Right renal pelvis (tissue), 4 donors: ENCODE measurements at regions not wholly inside any gene's neighbourhood (a gene's known extent, or its start where the extent isn't known, plus 50 kb on each side); places are given as distances from the start of the nearest gene placed in this dataset.
A peak's percentile ranks its signal among the peaks of the same experiment; 100 is the strongest.

Source experiments
- DNase-seq, 4 donors: peaks; one replicate each; pipeline ENCODE4 v3.0.0-alpha.2; 2013; ENCODE audit warnings: low read depth in 4 of 4, low spot score in 3 of 4, missing footprints in 1 of 4

DNA sequence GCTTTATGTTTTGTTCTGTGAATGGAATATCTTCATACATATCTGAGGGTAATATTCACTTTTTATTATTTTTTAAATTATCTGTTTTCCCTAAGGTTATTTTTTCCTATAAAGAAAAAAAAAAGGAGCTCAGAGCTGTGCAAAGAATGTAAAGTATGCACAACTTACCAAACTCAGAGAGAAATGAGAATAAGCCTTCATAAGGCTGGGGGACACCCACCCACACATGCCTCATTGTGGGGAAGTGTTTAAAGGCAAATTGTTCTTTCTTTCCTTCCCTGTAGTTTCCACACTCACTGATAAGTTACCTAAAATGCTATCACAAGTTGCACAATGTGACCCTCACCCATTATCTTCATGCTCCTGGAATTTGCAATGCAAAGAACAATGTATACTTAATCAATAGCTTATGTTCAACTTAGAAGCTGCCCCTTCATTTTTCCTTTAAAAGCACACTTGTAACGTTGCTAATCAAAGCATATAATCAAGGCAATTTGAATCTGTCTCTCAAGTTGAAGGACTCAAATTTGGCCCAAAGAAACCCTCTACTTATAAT, 108.1 kb downstream of the GNAT3 start:
- no peak for DNase-seq

DNA sequence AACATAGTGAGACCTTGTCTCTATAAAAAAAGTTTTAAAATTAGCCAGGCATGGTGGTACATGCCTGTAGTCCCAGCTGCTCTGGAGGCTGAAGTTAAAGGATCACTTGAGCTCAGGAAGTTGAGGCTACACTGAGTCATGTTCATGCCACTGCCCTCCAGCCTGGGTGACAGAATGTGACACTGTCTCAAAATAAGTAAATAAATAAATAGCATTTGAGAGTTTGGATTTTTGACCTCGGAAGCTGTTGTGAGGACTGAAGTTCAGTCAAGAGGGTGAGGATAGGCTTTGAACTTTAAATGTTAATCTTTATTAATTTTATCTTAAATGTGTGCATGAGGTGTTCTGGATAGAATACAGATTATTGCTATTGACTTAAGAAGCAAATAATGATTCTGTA, 110.2 kb downstream of the GNAT3 start:
- no peak for DNase-seq

DNA sequence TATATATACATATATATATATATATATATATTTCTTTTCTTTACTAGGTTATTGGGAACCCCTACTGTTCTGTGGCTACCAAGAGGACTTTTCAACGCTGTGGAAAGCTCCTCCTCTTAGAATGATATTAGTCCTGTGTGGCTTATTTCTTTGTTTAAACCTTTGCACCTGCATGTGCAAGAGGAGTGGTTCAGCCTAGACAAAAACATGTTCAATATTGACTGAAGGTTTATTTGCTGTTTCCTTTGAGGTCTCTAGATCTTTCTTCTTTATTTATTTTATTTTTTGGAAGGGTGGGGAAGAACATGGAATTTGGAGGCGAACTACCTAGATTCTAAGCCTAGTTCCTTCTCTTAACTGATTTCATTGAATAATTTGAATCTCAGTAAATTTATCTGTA, 118.1 kb downstream of the GNAT3 start:
- no peak for DNase-seq

DNA sequence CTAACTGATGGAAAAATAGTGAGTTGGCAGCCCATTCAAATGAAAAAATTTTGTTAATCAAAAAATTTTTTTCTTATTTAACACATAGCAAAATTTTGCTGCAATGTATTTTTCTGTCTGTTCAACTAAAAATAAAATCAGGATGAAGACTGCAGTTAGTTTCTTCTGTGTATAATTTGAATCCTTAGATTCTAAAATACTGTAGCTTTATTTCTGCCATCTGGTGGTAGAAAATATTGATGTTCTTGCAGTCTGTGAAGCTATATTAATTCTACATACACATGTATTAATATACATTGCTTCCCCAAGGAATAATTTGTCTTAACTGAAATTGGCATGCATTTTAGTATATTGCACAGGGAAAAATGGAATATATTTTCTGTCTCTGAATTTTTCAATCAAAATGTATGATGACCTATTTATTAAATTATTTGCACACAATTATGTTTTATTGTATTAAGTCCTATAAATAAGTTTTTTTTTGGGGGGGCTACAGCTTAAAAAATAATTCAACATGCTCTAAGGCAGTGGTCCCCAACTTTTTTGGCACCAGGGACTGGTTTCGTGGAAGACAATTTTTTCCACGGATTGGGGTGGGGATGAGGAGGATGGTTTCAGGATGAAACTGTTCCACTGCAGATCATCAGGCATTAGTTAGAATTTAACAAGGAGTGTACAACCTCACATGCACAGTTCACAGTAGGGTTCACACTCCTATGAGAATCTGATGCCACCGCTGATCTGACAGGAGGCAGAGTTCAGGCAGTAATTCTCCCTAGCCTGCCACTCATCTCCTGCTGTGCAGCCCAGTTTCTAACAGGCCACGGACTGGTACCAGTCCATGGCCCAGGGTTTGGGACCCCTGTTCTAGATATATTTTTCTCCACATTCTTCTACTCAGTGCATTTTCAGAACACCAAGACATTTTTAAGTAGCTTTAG, 119.4 kb downstream of the GNAT3 start:
- peak in 1 of 4 donors; percentile 20 for DNase-seq

DNA sequence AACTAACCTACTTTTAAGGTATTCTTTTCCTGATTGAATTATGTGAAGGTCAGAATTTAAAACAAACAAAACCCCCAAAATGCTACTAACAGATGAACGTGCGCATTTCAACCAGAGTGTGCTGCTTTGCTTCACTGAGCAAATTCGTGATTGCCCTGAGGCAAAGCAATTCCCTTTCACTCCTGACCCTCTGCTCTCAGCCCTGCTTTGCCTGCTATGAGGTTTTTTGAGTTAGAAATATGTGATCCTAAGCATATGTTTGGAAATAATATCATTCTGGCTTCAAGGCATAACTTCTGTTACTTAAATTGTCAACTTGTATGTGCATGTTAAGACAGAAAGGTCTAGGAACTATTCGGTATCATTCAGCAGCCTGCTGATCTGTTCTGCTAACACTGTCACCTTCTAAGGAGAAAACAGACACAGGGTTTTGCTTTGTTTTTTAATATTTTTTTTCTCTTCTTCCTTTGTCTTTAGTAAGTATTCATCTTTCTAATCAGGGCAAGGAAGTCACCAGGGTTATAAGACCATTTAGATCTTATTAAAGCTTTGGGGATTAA, 124.2 kb downstream of the GNAT3 start:
- peak in 3 of 4 donors; percentile 14 to 40 (median 25) for DNase-seq

DNA sequence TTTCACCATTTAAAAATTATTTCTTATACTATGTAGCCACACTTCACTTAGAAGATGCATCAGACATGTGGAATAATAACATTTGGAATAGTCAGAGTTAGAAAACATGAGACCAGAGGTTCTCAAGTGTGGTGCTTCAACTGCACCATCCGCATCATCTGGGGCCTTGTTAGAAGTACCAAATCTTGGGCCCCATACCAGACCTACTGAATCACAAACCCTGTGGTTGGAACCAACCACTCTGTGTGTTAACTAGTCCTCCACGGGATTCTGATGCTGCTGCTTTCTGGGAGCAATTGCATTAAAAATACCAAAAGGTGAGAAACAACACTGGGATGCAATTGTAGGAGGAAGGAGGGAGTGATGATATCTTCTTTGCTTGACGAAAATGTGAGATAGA, 125.2 kb downstream of the GNAT3 start:
- DNase-seq, result no peak

DNA sequence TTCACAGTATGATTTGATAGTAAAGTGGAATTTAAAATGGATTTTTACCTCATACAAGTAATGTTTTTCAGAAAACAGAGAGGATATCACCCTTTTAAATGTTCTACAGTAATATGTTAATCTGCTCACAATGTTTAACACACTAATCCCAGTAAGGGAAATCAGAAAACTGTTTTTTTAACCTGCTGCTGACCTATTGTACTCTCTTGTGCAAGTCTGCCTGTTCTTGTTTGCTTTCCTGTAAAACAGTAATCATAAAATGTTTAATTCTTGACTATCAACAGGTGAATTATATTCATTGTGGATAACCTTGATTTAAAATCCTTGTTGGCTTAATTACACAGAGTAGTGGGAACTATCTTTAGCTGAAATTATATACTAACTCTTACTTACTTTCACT, 126.4 kb downstream of the GNAT3 start:
- DNase-seq, result peak in 1 of 4 donors; percentile 20

DNA sequence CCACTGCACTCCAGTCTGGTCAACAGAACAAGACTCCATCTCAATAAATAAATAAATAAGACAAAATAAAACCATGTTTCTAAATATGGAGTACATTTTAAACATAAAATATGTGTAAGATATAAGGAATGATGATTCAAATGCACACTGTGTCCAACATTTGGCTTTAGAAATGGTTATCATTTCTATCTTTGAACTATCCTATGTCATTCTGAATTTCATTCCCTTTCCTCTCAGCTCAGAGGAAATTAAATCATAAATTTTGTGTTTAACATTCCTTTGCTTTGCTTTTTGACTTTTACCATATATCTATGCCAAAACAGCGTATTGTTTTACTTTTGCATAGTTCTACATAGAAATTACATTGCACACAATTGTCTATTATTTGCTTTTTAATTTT, 130.9 kb downstream of the GNAT3 start:
- DNase-seq, result no peak

DNA sequence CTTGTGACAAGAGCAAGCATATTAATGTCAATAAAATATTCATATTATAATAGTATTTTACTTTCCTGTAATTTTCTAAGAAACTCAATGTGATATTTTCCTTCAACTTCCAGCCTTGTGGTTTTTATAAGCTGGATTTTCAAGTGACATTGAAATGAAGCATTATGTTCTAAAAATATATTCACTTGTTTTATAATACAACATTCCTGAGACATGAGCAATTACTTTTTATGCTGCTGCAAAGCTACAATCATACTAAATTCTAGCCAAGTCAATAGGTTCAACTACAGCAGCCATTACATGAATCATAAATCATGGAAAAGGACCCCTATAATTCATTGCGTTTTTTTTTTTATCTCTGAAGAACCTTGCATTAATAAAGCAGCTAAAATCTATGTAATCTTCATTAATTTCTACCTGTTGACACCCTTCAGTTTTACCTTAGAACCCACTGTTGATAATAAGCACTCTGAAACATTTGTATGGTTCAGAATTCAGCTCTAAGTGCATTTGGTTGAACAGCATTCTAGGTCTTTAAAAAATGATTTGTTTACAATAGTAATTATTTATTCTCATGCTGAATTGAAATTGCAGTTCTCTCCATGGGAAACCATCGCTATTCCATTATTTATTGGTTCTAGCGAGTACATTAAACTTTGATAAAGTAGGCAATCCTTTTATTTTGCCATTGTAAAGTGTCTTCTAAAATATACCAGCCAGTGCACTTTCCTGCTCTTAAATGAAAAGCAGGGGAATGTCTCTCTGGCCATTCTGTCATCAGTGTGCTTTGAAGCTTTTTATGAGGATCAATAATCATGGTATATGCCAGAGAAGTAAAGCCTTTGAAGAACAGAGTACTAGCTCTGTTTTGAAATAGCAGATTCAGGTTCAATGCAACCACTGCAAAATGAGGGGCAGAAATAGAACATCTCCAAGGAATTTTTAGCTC, 132.6 kb downstream of the GNAT3 start:
- no peak for DNase-seq

DNA sequence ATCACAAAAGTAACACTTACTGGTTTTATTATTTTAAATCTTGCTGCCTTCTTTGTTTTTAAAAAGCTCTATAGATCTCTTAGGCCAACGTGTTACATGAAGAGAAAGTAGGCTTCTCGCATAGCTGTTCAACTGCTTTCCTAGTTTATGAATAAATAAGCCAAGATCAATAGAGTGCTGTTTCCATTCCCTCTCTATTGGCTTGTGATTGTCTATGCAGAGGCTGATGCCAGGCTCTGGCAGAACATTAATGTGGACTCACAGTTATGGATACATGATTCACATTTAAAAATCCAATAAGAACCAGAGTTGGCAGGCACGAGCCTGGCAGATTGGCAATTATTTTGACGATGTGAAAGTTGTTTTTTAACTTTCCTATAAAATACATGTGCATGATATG, 137.5 kb downstream of the GNAT3 start:
- no peak for DNase-seq

DNA sequence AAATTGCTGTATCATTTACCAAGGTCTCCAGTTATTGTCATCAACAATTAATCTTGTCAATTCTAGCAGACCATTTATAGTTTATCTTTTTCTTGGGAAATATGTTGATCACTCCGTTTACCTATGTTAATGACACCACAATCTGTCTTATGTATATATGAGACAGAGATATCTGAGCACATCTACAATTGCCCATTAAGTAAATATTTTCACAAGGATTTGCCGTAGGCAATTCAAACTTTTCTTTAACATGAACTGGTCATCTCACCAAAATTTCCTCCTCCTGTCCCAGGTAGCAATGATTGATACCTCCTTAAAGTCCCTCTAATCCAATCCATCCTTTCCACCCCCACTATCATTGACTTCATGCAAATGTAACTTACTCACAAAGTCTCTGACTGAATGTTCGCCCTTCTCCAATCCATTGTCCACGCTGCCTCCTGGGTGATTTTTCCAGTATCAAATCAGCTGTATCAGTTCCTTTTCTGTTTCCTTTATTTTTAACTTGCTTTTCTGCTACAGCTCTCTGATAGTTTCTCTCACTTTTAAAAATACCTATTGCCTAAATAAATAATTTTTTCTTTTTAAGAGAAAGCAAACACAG, 138.3 kb downstream of the GNAT3 start:
- no peak for DNase-seq

DNA sequence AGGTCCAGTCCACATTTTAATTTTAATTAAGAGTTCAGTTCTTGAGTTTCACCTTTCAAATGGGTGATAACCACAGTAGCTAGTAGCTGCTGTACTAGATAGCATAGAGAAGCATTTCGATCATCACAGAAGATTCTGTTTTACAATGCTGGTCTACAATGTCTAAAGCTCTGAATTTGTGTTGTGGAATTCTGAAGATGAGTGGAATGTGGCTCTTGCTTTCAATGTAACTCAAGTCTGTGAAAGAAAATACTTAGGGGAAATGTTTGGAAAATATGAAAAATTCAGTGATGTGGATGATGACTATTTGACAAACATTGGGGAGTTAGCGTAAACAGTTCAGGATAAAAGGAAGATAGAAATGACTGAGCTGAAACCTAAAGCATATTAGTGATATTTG, 139.4 kb downstream of the GNAT3 start:
- DNase-seq, result no peak

DNA sequence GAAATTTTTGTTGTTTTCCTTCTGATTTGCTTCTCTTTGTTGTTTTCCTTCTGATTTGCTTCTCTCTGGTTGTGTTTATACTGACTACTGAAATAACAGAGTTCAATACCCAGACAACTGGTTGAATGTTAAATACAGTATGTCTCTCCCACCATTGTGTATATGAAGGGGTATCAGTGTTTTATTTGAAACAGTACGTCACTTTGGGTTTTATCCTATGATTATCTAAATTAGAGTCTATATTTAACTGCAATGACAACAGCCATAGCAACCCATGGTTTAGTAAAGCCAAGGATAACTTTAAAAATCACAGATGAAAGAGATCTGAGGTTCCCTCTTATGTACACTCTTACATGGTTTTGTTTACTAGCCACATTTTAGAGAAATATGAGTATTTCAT, 141.3 kb downstream of the GNAT3 start:
- DNase-seq, result no peak

DNA sequence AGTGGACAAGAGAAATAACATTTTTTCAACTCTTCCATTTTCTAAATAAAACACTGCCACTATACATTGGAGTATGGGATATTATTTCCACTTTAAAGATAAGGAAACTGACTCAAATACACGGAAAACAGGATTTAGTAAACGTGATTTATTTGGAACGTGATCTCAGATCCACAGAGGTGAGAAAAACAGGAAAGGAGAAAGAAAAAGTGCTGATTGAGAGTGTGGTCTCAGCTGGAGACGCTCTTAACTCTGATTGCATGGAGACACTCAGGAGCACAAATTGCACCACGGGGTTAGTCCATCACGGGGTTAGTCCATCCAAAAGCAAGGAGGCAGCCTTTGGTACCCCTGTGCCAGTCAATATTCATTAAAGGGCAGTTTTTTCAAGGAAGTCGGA, 142.5 kb downstream of the GNAT3 start:
- DNase-seq, result no peak

DNA sequence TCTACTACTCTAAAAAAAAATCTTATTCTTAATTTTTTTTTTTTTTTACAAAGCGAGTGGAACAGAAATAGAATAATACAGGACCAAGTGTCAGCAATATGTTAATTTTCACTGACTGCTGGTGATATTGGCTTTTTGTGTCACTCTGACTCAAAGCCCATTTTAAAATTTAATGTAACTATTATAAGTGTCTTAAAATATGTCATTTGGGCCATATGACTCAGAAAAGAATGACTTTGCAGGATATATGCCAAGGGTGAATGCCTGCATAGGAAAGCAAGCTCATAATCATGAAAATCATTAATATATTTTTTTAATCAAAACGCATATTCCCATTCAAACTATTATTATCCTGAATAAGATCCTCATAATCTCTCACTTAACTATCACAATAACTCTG, 149.2 kb downstream of the GNAT3 start:
- DNase-seq, result no peak

DNA sequence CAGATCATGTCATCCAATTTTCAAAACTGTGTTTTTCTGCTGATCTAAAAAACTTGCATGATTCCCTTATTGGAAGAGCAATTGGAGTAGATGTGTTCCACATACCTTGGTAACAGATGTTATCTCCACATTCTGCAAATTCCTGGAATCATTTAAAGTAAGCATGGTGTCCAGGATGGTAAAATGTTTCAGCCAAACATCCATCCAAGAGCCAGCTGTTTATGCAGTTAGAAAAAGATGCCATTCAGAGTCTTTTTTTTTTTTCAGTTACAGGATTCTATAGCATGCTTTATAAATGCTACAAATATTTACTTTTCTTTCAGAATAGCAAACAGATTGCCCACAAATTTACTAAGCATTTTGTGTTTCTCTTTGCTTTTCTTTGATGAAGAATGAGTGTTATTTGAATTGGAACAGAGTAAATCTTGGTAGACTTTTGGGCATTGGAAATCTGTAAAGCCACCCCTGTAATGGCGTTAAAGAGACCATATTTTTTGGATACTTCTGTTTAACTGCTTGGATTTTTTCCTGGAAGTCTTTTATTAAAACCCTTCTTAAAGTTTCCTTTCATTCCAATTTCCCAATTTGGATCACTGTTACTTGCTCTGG, 149.8 kb downstream of the GNAT3 start:
- no peak for DNase-seq

DNA sequence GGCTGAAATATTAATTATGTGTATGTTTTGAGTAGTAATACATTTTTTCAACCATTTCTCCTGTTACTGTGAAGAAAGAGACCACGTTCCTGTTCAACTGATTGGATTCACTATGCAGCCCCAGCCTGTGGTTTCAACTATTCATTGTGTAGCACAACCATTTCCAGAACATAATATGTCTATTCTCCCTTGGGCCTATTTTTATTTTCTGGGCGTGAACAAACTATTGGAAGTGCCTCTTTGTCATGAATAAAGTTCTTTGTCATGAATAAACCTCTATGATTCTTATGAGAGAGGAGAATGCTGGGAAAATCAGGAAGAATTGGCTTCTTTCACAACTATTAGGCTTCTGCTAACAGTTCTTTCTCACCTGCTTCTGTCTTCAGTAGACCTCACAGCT, 152.4 kb downstream of the GNAT3 start:
- DNase-seq, result no peak

DNA sequence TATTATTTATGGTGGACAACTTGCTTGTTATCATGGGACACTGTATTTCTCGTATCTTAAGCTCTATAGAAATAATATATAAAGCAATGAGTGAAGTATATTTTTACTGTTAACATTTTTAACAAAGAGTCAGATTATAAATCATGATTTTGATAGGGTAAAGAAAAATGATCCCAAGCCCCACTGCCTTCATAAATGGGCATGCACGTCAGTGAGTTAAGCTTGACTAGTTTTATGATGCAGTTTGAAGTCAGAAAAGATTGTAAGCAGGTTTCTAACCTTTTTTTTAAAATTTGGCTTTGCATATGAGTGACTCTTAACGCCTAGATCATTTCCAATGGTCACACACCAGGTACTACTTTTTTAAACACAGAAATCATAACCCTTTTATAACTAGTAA, 152.8 kb downstream of the GNAT3 start:
- no peak for DNase-seq

DNA sequence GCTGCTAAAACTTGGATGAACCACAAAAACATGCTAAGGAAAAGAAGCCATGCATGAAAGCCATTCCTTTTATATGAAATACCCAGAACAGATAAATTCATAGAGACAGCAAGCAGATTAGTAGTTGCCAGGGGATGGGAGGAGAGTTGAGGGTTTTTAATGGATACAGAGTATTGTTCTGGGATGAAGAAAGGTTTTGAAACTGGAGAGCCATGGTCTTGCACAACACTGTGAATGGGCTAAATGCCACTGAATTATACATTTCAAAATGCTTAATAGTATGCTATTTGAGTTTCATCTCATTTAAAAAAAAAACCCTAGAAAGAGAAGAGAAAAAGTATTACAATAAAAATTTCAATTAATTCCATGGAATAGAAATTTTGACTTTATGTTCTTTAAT, 154.3 kb downstream of the GNAT3 start:
- DNase-seq, result no peak

DNA sequence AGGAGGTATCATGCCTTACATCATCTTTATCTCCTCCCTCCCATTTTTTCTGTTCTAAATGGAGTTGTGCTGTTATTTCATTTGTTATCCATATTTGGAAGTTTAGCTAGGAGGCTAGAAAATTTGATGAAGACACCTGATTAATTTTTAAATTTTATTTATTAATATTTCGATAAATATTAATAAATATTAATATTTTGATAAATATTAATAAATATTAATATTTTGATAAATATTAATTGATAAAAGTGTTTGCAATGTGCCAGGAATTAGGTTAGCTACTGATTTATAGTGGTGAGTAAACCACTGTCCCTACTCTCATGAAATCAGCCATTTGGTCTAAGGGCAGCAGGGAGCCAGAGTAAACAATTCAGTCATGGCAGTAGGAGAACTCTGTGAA, 161.4 kb downstream of the GNAT3 start:
- no peak for DNase-seq
